Astrocyte of the cerebellum (primary cell): ENCODE measurements at regions not wholly inside any gene's neighbourhood (a gene's known extent, or its start where the extent isn't known, plus 50 kb on each side); places are given as distances from the start of the nearest gene placed in this dataset.

Experiments
- DNase-seq: peaks from one replicate; pipeline ENCODE4 v3.0.0-alpha.2; 2011; ENCODE audit warnings: low read depth
- H3K4me3 ChIP-seq: 2 replicates; pipeline ENCODE4 v1.5.1; 2011; ENCODE audit warnings: mild to moderate bottlenecking, low read depth, low read length, moderate library complexity
- CTCF ChIP-seq: IDR thresholded peaks from 2 replicates; pipeline ENCODE4 v1.5.1; 2012; ENCODE audit warnings: low read length, low read depth, moderate library complexity, mild to moderate bottlenecking; ENCODE audit errors: missing control alignments
- in situ Hi-C: cut with HindIII; loops from 2 replicates; pipeline ENCODE4 v1.10.0; 2017; ENCODE audit warnings: low sequenced_read_pairs

- no peak overlapping the region for H3K4me3 ChIP-seq
- in situ Hi-C loops, result no loop called here
- TF ChIP-seq CTCF, result no peak
- no peak for DNase-seq
Measured at GRCh38 chr2:105595536-105595935, 149.2 kb upstream of the NCK2 start.

GRCh38 chr2:105593221-105593967 is 151.3 kb upstream of the NCK2 start:
- DNase-seq, result no peak
- TF ChIP-seq CTCF, result no peak
- no peak overlapping the region for H3K4me3 ChIP-seq
- in situ Hi-C loops, result no loop called here

- no peak for DNase-seq
- TF ChIP-seq CTCF, result no peak
- no peak overlapping the region for H3K4me3 ChIP-seq
- in situ Hi-C loops, result no loop called here
Measured at GRCh38 chr2:105592288-105592687, 152.4 kb upstream of the NCK2 start.

- in situ Hi-C loops, result no loop called here
- H3K4me3 ChIP-seq, result no peak overlapping the region
- DNase-seq, result no peak
- no peak for TF ChIP-seq CTCF
Measured at GRCh38 chr2:105590780-105591660, 153.7 kb upstream of the NCK2 start.

- in situ Hi-C loops, result no loop called here
- TF ChIP-seq CTCF, result no peak
- H3K4me3 ChIP-seq, result no peak overlapping the region
- no peak for DNase-seq
Measured at GRCh38 chr2:105588581-105588980, 156.1 kb upstream of the NCK2 start.

GRCh38 chr2:105587637-105588036 is 157.1 kb upstream of the NCK2 start:
- no peak for DNase-seq
- no peak for TF ChIP-seq CTCF
- in situ Hi-C loops, result no loop called here
- no peak overlapping the region for H3K4me3 ChIP-seq
